ENCODE measurements at regions not wholly inside any gene's neighbourhood (a gene's known extent, or its start where the extent isn't known, plus 50 kb on each side); places are given as distances from the start of the nearest gene placed in this dataset.
"Not testable (repeated sequence)": the region's sequence is repeated elsewhere in the genome, so short reads cannot be mapped to it uniquely, and the experiment has no call there.

DNA sequence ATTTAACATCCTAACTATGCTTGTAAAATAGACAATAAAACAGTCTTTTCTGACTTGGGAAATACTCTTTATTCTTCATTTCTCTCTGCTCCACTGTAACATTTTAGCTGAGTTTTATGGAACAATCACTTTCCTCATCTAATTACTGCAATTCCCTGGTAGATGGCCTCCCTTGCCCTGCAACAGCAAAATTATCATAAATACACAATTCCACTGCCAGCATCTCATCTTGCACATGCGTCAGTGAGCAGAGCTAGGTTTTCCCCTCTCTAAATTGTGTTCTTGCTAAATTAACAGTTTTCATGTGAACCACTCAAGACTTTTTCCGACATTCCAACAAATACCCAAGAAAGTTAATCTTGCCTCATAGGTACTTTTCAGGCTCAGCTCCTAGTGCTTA is 920.9 kb upstream of the GOT2 start:
- no peak for DNase-seq

DNA sequence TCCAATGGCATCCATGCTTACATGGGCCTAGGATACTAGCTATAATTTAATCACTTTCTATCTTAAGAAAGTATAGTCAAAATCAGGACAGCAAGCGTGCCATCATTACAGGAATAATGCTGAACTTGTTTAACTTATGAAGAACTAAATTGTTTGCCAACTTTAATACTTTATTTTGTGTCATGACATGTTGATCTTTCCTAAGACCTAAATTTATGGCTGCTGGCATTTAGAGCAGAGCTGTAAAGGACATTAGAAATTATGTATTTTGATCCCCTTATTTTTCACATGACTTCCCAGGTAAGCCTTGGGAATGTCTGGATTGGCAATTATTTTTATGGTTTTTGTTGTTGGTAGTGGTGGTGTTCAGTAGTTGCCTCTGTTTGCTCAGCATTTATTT is 920.3 kb upstream of the GOT2 start:
- no peak for DNase-seq

DNA sequence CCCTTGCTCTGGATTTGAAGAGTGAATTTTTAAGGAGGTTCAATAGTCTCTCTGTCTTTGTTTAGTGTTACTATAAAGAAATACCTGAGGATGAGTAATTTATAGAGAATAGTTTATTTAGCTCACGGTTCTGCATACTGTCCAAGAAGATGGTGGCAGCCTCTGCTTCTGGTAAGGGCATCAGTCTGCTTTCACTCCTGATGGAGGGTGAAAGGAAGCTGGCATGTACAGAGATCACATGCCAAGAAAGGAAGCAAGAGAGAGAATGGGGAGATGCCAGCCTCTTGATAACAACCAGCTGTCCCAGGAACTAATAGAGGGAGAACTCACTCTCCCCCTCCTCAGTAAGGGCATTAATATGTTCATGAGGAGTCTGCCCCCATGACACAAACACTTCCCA is 917.5 kb upstream of the GOT2 start:
- no peak for DNase-seq

DNA sequence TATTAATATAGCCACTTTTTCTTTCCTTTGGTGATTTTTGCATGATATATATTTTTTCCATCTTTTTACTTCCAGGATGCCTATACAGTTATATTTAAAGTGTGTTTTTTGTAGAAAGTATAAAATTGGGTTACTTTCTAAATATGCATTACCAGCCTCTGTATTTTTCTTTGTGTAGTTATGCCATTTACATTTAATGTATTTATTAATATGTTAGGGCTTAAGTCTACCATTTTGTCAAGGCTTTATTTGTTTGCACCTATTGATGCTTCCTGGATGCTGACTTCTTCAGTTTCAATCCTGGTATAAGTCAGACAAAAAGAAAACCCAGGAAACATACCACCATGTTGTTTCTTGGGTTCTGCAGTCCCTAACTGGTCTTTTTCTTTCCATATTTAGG is 911.1 kb upstream of the GOT2 start:
- DNase-seq = no peak

- DNase-seq = no peak
Measured at GRCh38 chr16:59635674-59636073, 901.6 kb upstream of the GOT2 start.

DNA sequence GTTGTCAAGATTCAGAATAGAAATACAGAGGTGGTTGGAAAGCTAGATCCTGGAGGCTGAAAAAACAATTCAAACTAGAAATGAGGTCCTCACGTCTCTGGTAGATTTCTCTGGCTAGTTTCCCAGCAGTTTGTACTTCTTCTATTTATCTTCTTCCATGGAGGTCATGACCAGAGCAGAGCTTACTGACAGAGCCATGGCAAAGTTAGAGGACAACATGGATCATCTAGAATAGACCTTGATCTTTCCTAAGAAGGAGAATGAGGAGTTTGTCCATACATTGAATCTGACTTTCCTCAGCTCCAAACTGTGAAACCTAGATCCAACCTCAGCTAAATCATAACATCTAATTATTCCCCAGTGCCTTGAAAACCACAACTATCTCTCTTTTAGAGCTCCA is 900.8 kb upstream of the GOT2 start:
- DNase-seq = no peak

- no peak for DNase-seq
Measured at GRCh38 chr16:59634004-59634579, 900.0 kb upstream of the GOT2 start.

- no peak for DNase-seq
Measured at GRCh38 chr16:59632276-59632855, 898.2 kb upstream of the GOT2 start.

DNA sequence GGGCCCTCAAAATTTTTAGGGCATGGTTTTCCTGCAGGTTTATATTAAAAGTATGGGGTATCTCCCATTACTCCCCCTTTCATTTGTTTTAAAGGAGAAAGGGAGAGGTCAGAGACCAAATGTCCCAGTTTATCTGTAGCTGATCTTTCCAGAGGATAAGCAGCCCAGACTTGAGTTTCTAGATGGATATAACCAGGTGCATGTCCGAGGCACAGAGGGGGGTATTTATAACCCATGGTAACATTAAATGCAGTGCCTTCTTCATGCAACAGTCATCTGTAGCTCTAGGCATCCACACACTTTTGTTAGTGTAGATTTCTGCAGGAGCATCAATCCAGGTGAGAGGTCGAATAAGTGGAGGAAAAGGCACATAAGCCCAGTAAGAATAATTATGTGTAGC is 890.3 kb upstream of the GOT2 start:
- not testable (repeated sequence) for DNase-seq

GRCh38 chr16:59614466-59615240 is 880.5 kb upstream of the GOT2 start:
- DNase-seq = no peak

DNA sequence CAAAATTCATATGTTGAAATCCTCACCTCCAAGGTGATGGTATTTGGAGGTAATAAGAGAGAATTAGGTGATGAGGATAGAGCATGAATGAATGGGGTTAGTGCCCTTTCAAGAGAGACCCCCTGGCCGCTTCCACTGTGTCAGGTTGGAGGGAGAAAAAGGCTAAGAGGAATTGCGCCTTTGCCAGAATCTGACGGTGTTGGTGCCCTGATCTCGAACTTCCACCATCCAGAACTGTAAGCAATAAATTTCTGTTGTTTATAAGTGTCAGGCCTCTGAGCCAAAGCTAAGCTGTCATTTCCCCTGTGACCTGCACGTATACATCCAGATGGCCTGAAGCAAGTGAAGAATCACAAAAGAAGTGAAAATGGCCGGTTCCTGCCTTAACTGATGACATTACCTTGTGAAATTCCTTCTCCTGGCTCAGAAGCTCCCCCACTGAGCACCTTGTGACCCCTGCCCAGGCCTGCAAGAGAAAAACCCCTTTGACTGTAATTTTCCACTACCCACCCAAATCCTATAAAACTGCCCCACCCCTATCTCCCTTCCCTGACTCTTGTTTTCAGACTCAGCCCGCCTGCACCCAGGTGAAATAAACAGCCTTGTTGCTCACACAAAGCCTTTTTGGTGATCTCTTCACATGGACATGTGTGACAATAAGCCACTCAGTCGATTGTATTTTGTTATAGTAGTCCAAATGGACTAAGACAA is 878.9 kb upstream of the GOT2 start:
- DNase-seq = not testable (repeated sequence)

DNA sequence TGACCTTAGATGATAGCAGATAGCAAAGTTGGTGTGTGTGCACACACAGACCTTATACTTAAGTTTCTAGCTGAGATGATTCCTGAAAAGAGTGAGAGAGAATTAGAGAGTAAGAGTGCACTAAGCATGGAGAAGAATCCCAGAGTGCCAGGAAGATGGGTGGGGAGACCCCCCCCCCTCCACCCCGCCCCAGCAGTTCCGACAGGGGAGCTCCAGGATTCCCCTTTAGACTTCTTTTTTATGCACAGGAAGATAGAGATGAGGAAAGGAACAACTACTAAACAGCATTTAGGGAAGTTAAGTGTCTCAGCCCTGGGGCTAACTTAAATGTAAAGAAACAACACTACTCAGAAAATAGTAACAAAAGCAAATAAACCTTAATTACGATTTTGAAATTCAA is 878.0 kb upstream of the GOT2 start:
- DNase-seq = no peak

GRCh38 chr16:59611556-59611955 is 877.4 kb upstream of the GOT2 start:
- no peak for DNase-seq

DNA sequence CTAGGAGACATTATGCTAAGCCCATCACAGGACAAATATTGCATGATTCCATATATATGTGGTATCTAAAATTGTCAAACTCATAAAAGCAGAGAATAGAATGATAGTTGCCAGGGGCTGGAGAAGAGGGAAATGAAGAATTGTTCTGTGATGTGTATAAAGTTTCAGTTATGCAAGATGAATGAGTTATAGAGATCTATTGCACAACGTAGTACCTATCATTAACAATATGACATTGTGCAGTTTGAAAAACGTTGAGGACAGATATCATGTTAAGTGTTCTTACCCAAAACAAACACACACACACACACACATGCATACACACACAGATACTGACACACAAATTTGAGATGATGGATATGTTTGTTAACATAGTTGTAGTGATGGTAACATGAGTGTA is 871.6 kb upstream of the GOT2 start:
- DNase-seq = no peak

GRCh38 chr16:59604354-59604753 is 870.2 kb upstream of the GOT2 start:
- DNase-seq = no peak

DNA sequence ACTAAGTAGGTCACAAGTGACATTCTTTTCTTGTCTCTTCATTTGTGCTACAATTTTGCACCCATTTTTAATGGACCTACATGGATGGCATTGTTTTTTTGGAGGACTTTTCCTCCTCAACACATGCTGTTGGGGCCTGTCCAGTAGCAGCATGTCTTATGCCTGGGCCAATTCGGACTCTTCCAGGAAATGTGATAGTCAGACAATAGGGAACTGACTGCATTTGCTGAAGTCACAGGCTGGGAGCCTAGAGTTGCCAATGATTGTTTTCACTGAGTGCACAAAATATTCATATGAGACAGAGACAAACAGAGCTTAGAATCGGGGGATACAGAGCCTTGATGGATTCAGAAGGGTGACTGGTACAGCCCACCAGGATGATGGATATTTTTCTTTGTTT is 867.3 kb upstream of the GOT2 start:
- no peak for DNase-seq

GRCh38 chr16:59597269-59597668 is 863.2 kb upstream of the GOT2 start:
- DNase-seq = no peak

- no peak for DNase-seq
Measured at GRCh38 chr16:59596693-59597092, 862.6 kb upstream of the GOT2 start.

GRCh38 chr16:59593194-59593661 is 859.1 kb upstream of the GOT2 start:
- no peak for DNase-seq

DNA sequence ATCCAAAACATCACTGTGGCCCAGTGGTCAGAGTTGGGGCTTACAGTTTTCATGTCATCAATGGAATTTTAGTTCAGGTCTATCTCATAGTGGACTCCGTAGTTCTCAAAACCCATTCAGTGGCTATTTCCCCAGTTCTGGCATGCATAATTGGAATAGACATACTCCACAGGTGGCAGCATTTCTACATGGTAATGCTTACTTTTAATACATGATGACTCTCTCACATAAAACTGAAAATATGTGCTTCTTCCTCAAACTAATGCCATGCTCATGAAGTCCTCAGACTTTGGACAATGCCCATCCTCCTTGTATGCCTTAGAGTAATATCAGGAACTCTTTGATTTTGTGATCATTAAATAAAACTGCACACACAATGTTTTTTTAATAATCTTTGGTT is 857.4 kb upstream of the GOT2 start:
- DNase-seq = no peak

- DNase-seq = no peak
Measured at GRCh38 chr16:59590845-59591244, 856.7 kb upstream of the GOT2 start.

- no peak for DNase-seq
Measured at GRCh38 chr16:59586331-59586730, 852.2 kb upstream of the GOT2 start.

GRCh38 chr16:59574296-59574695 is 840.2 kb upstream of the GOT2 start:
- no peak for DNase-seq
